ENCODE measurements at regions not wholly inside any gene's neighbourhood (a gene's known extent, or its start where the extent isn't known, plus 50 kb on each side); places are given as distances from the start of the nearest gene placed in this dataset.
A peak's percentile ranks its signal among the peaks of the same experiment; 100 is the strongest.

DNA sequence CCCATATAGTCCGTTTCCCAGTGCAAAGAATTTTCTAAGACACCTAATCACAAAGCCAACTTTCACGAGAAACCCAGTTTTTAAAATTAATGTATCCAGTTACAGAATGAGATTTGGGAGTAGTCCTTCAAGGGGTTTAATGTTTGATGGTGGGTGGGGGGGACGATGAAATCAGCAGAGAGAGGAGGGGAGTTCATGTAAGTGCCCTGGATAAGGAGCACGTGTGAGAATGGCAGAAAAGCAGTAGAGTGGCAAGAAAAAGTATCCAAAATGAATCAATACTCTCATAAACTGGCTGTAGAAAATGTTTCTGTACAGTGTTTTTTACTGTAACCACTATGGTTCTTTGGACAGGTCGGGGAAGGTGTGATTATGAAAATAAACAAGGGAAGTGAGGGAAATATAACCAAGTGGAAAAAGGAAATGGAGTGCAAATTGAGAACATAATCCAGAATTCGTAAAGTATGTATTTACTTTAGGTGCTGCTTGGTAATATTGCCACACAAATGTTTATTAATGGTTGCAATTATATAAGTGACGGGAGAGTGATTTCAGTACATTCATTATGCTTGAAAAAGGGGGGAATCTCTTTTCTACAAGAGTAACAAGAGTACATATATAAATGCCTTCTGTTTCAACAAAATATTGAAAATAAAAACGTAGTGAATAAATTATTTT lies 118.7 kb upstream of the RRP15 start:
- ChIA-PET CTCF (interaction anchor here (0.7 kb wide), 1 partner anchor 913 kb away, joined by 3 read pairs; no protein-coding TSS in a partner anchor), POLR2A (ENCODE audit: low non-redundant PET) (no interaction called here)
- TF ChIP-seq, protein P1, sequence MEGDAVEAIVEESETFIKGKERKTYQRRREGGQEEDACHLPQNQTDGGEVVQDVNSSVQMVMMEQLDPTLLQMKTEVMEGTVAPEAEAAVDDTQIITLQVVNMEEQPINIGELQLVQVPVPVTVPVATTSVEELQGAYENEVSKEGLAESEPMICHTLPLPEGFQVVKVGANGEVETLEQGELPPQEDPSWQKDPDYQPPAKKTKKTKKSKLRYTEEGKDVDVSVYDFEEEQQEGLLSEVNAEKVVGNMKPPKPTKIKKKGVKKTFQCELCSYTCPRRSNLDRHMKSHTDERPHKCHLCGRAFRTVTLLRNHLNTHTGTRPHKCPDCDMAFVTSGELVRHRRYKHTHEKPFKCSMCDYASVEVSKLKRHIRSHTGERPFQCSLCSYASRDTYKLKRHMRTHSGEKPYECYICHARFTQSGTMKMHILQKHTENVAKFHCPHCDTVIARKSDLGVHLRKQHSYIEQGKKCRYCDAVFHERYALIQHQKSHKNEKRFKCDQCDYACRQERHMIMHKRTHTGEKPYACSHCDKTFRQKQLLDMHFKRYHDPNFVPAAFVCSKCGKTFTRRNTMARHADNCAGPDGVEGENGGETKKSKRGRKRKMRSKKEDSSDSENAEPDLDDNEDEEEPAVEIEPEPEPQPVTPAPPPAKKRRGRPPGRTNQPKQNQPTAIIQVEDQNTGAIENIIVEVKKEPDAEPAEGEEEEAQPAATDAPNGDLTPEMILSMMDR (conservative IDR thresholded peaks at IDR 0.05; ENCODE audit: low read depth) = no peak
- no peak for DNase-seq (ENCODE audit: low spot score)
- H3K27ac ChIP-seq = no peak overlapping the region

DNA sequence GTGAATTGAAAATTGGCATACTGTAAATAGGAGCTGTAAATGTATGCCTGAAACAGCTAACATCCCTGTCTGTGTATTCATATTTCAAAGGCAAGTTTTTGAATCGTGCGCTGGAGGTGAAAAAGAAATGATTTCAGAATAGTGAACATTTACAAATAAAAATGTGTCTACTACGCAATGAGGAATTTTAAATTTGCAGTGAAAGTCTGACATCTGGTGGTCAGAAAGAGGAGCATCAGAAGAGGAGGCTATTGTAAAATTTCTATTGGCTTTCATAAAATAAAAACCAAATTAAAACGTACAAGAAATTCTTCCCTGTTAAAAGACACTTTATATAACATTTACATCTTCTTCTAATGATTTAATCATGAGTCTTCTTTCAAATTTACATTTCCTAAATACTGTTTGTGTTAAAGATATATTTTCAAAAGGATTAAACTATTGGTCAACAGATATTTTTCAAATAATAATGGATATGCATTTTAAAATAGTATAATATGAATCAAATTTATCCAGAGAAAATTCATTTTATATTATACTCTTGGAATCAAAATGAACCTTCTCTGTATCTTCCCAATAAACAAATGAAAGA lies 113.7 kb upstream of the RRP15 start:
- peak; percentile 19 for DNase-seq (ENCODE audit: low spot score)
- TF ChIP-seq, protein P1 (conservative IDR thresholded peaks at IDR 0.05; ENCODE audit: low read depth) = peak; percentile 79
- ChIA-PET CTCF (interaction anchor here (0.6 to 0.9 kb wide), 4 partner anchors 37 to 1399 kb away, joined by 3 to 5 read pairs (median 4); no protein-coding TSS in a partner anchor), POLR2A (ENCODE audit: low non-redundant PET) (no interaction called here)
- no peak overlapping the region for H3K27ac ChIP-seq

DNA sequence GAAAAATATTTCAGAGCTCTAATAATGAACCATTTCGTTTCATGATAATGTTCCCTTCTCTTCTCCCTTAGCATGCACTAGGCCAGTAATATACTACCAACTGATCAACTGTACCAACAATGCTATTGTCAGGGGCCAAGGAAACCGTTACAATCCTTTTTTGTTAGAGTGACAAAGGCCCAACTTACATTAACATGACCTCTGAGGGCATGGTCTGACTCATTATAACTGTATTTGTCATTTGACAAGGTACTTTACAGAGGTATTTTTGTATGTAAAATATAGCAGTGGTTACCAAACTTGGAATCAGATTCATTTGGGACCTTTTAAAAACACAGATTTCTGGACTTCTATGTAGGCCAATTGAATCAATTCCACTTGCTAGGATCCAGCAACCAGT lies 102.6 kb upstream of the RRP15 start:
- ChIA-PET CTCF (interaction anchor here (0.7 kb wide), 1 partner anchor 706 kb away, joined by 3 read pairs; no protein-coding TSS in a partner anchor), POLR2A (ENCODE audit: low non-redundant PET) (no interaction called here)
- no peak overlapping the region for H3K27ac ChIP-seq
- TF ChIP-seq, protein P1 (conservative IDR thresholded peaks at IDR 0.05; ENCODE audit: low read depth) = no peak
- DNase-seq (ENCODE audit: low spot score) = no peak

DNA sequence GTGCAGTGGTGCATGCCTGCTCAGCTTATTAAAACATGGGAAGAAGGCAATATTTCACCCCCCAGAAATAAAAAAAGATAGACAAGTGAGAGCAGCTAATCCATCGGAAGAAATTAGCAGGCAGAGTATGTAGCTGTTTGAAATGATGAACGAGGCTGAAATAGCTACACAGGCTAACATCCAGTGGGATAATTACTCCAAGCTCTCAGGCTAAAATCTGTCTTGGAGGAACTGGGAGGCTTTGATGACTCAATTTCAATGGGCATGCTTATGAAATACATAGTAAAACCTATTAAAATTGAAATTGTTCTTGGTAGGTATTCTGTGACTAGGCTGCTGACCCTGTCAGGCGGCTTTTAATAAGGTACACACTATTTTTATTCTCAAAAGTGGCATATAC lies 84.1 kb upstream of the RRP15 start:
- ChIA-PET CTCF (no interaction called here), POLR2A (ENCODE audit: low non-redundant PET) (no interaction called here)
- no peak for DNase-seq (ENCODE audit: low spot score)
- TF ChIP-seq, protein P1 (conservative IDR thresholded peaks at IDR 0.05; ENCODE audit: low read depth) = no peak
- H3K27ac ChIP-seq = no peak overlapping the region

DNA sequence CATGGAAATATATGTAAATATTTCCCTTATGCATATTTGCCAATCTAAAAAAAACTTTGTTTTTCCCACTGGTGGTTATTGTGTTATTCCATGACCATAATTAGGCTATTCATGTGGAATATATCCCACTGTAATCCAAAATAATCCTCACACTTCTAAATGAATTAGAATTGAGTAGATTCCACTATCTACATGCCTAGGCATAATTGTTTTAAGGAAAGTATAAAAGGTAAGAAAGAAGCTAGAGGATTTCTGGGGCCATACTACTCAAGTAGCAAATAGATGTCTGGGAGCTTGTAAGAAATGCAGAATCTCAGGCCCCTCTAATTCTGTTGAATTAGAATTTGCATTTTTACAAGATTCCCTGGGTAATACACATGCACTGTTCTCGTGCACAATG lies 83.5 kb upstream of the RRP15 start:
- DNase-seq (ENCODE audit: low spot score) = no peak
- H3K27ac ChIP-seq = no peak overlapping the region
- ChIA-PET POLR2A (ENCODE audit: low non-redundant PET) (no interaction called here), CTCF (interaction anchor here (0.7 kb wide), 1 partner anchor 1582 kb away, joined by 3 read pairs; no protein-coding TSS in a partner anchor)
- TF ChIP-seq, protein P1 (conservative IDR thresholded peaks at IDR 0.05; ENCODE audit: low read depth) = no peak

DNA sequence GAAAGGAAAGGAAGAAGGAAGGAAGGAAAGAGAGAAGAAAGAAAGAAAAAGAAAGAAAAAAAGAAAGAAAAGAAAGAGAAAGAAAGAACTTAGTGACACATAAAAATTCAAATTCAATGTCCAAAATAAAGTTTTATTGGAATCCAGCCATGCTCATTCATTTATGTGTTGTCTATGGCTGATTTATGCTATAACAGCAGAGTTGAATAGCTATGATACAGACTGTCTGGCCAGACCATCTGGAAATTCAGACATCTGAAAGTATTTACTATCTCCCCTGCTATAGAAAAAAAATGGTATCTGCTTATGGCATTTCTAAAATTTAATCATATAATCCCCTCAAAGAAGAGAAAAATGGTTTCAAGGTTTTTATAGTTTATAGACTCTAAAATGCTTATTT lies 79.4 kb upstream of the RRP15 start:
- ChIA-PET POLR2A (ENCODE audit: low non-redundant PET) (no interaction called here), CTCF (no interaction called here)
- no peak for DNase-seq (ENCODE audit: low spot score)
- no peak overlapping the region for H3K27ac ChIP-seq
- TF ChIP-seq, protein P1 (conservative IDR thresholded peaks at IDR 0.05; ENCODE audit: low read depth) = no peak
